Hindlimb muscle (tissue), 1 donor: ENCODE measurements at regions not wholly inside any gene's neighbourhood (a gene's known extent, or its start where the extent isn't known, plus 50 kb on each side); places are given as distances from the start of the nearest gene placed in this dataset.

Experiments
- DNase-seq: peaks from one replicate; pipeline ENCODE4 v3.0.0-alpha.2; 2013

- peak; percentile 42 for DNase-seq
Observed at GRCh38 chr2:144607891-144608521, 88.1 kb upstream of the ZEB2 start.

GRCh38 chr2:144607099-144607498, 87.2 kb upstream of the ZEB2 start:
- DNase-seq: no peak

- DNase-seq: no peak
Observed at GRCh38 chr2:144606466-144607095, 86.7 kb upstream of the ZEB2 start.

- no peak for DNase-seq
Observed at GRCh38 chr2:144605231-144605840, 85.4 kb upstream of the ZEB2 start.

- no peak for DNase-seq
Observed at GRCh38 chr2:144603334-144603733, 83.4 kb upstream of the ZEB2 start.

- no peak for DNase-seq
Observed at GRCh38 chr2:144598906-144599305, 79.0 kb upstream of the ZEB2 start.

GRCh38 chr2:144597894-144598593, 78.1 kb upstream of the ZEB2 start:
- DNase-seq: no peak

GRCh38 chr2:144597388-144597787, 77.5 kb upstream of the ZEB2 start:
- DNase-seq: no peak

- DNase-seq: no peak
Observed at GRCh38 chr2:144596073-144596871, 76.4 kb upstream of the ZEB2 start.

- DNase-seq: no peak
Observed at GRCh38 chr2:144595686-144596072, 75.8 kb upstream of the ZEB2 start.

GRCh38 chr2:144595279-144595678, 75.4 kb upstream of the ZEB2 start:
- DNase-seq: no peak

- DNase-seq: no peak
Observed at GRCh38 chr2:144593803-144594202, 73.9 kb upstream of the ZEB2 start.

GRCh38 chr2:144592500-144593256, 72.8 kb upstream of the ZEB2 start:
- no peak for DNase-seq

- no peak for DNase-seq
Observed at GRCh38 chr2:144587306-144587705, 67.4 kb upstream of the ZEB2 start.

- DNase-seq: no peak
Observed at GRCh38 chr2:144586476-144586875, 66.6 kb upstream of the ZEB2 start.

- DNase-seq: no peak
Observed at GRCh38 chr2:144583741-144584453, 64.0 kb upstream of the ZEB2 start.

GRCh38 chr2:144583381-144583729, 63.4 kb upstream of the ZEB2 start:
- DNase-seq: no peak

- no peak for DNase-seq
Observed at GRCh38 chr2:144582651-144583380, 62.9 kb upstream of the ZEB2 start.

- DNase-seq: no peak
Observed at GRCh38 chr2:144580521-144581161, 60.7 kb upstream of the ZEB2 start.

GRCh38 chr2:144579556-144579955, 59.6 kb upstream of the ZEB2 start:
- no peak for DNase-seq
